ENCODE measurements at regions not wholly inside any gene's neighbourhood (a gene's known extent, or its start where the extent isn't known, plus 50 kb on each side); places are given as distances from the start of the nearest gene placed in this dataset.

GRCh38 chr2:28694364-28694763 is 57.3 kb upstream of the PPP1CB start:
- Histone ChIP-seq H3K36me3 (no peaks in the 10 kb centered on the region), H3K4me3 (no peak overlapping the region), H3K9me3 (no peaks in the 10 kb centered on the region), H3K4me1 (no peaks in the 10 kb centered on the region), H3K27me3 (no peaks in the 10 kb centered on the region), H3K27ac (no peak overlapping the region)
- FAIRE-seq = no peak
- TF ChIP-seq CTCF (IDR thresholded peaks at IDR 0.05) = no peak
- WGBS, 2 donors = 94 to 98% methylated on average over 3 of the region's 3 CpGs
- ATAC-seq = no peak
- no peak for DNase-seq
- intact Hi-C loops (cut with DNase I) = no loop called here

- no peaks in the 10 kb centered on the region for H3K36me3 ChIP-seq
- no peaks in the 10 kb centered on the region for H3K4me1 ChIP-seq
- H3K9me3 ChIP-seq = no peaks in the 10 kb centered on the region
- H3K27ac ChIP-seq = peak overlapping the region in 1 of 4 donors; percentile 0
- DNase-seq = no peak
- no peaks in the 10 kb centered on the region for H3K27me3 ChIP-seq
- H3K4me3 ChIP-seq = no peak overlapping the region
- intact Hi-C loops (cut with DNase I) = no loop called here
- 57 to 68% methylated on average over 4 of the region's 4 CpGs for WGBS, 2 donors
- no peak for TF ChIP-seq CTCF (IDR thresholded peaks at IDR 0.05)
- FAIRE-seq = no peak
- ATAC-seq = peak; percentile 33 to 77 (median 62)
Measured at GRCh38 chr2:28695245-28695647, 56.4 kb upstream of the PPP1CB start.

- Histone ChIP-seq H3K9me3 (no peaks in the 10 kb centered on the region), H3K27ac (no peak overlapping the region), H3K4me1 (no peaks in the 10 kb centered on the region), H3K36me3 (no peaks in the 10 kb centered on the region), H3K4me3 (no peak overlapping the region), H3K27me3 (no peaks in the 10 kb centered on the region)
- intact Hi-C loops (cut with DNase I) = no loop called here
- DNase-seq (no peak), FAIRE-seq (no peak), ATAC-seq (no peak)
- TF ChIP-seq CTCF (IDR thresholded peaks at IDR 0.05) = no peak
- 79 to 88% methylated on average over 2 of the region's 2 CpGs for WGBS, 2 donors
Measured at GRCh38 chr2:28696261-28696660, 55.4 kb upstream of the PPP1CB start.

- DNase-seq = no peak
- intact Hi-C loops (cut with DNase I) = no loop called here
- whole genome bisulfite sequencing, 2 donors = 60 to 67% methylated on average over 1 of the region's 1 CpG
- Histone ChIP-seq H3K27me3 (no peaks in the 10 kb centered on the region), H3K27ac (no peak overlapping the region), H3K4me3 (no peak overlapping the region), H3K4me1 (no peaks in the 10 kb centered on the region), H3K9me3 (no peaks in the 10 kb centered on the region), H3K36me3 (no peaks in the 10 kb centered on the region)
- FAIRE-seq = no peak
- ATAC-seq = no peak
- TF ChIP-seq CTCF (IDR thresholded peaks at IDR 0.05) = no peak
Measured at GRCh38 chr2:28697602-28698149, 54.0 kb upstream of the PPP1CB start.

- Histone ChIP-seq H3K4me1 (no peaks in the 10 kb centered on the region), H3K9me3 (no peaks in the 10 kb centered on the region), H3K4me3 (no peak overlapping the region), H3K27ac (no peak overlapping the region), H3K36me3 (no peaks in the 10 kb centered on the region), H3K27me3 (no peaks in the 10 kb centered on the region)
- FAIRE-seq = no peak
- 15 to 19% methylated on average over 3 of the region's 3 CpGs for WGBS, 2 donors
- DNase-seq = no peak
- peak in 2 of 4 donors; percentile 28 to 58 for ATAC-seq
- intact Hi-C loops (cut with DNase I) = no loop called here
- TF ChIP-seq CTCF (IDR thresholded peaks at IDR 0.05) = no peak
Measured at GRCh38 chr2:28698545-28698944, 53.1 kb upstream of the PPP1CB start.
